ENCODE measurements at regions not wholly inside any gene's neighbourhood (a gene's known extent, or its start where the extent isn't known, plus 50 kb on each side); places are given as distances from the start of the nearest gene placed in this dataset.

DNA sequence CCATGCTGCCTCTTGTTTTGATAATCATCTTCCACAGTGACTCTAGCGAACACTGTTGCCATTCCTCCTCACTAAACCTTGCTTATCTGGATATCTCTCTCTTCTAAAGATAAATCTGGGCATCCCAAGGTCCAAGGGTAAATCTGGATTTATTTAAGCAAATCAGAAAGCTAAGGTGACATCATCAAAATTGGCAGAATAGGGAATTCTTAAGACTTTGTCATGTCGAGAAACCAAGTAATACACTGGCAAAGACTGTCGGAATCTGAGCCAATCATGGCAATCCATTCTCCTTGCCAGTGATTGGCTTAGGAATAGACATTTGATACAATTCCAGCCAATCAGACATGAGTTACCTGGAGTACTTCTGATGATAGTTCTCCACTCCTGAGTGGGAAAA, 362.7 kb upstream of the PTGER4 start:
- TF ChIP-seq, protein P1, sequence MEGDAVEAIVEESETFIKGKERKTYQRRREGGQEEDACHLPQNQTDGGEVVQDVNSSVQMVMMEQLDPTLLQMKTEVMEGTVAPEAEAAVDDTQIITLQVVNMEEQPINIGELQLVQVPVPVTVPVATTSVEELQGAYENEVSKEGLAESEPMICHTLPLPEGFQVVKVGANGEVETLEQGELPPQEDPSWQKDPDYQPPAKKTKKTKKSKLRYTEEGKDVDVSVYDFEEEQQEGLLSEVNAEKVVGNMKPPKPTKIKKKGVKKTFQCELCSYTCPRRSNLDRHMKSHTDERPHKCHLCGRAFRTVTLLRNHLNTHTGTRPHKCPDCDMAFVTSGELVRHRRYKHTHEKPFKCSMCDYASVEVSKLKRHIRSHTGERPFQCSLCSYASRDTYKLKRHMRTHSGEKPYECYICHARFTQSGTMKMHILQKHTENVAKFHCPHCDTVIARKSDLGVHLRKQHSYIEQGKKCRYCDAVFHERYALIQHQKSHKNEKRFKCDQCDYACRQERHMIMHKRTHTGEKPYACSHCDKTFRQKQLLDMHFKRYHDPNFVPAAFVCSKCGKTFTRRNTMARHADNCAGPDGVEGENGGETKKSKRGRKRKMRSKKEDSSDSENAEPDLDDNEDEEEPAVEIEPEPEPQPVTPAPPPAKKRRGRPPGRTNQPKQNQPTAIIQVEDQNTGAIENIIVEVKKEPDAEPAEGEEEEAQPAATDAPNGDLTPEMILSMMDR (IDR thresholded peaks at IDR 0.05) = no peak
- no peak for TF ChIP-seq POLR2A (IDR thresholded peaks at IDR 0.05)

All from uterus (tissue), 2 donors.